Neural cell (in vitro differentiated cells): ENCODE measurements at regions not wholly inside any gene's neighbourhood (a gene's known extent, or its start where the extent isn't known, plus 50 kb on each side); places are given as distances from the start of the nearest gene placed in this dataset.

ENCODE experiments used
- H2AFZ ChIP-seq: fragments of 200-600, 300-800 bp; sonication (generic), shearing (Covaris generic); 2 replicates; pipeline ENCODE4 v1.6.0; 2014; ENCODE audit warnings: low read depth, mild to moderate bottlenecking, antibody characterized with exemption, low read length, moderate library complexity
- H3F3A ChIP-seq: fragments of 200-600 bp; shearing (Covaris generic); 2 replicates; pipeline ENCODE4 v1.6.1; 2016; ENCODE audit warnings: mild to moderate bottlenecking, moderate library complexity, mixed read lengths, antibody characterized with exemption, low read length; ENCODE audit not compliant: insufficient read depth, poor library complexity, severe bottlenecking
- H3K27ac ChIP-seq: fragments of 200-600, 300-800 bp; sonication (generic), shearing (Covaris generic); 2 replicates; pipeline ENCODE4 v1.5.1; 2014; ENCODE audit warnings: mild to moderate bottlenecking, low read length, moderate library complexity
- H3K27me3 ChIP-seq: fragments of 300-800, 200-600 bp; sonication (generic), shearing (Covaris generic); 2 replicates; pipeline ENCODE4 v1.6.0; 2014; ENCODE audit warnings: mild to moderate bottlenecking, low read depth, low read length, moderate library complexity; ENCODE audit not compliant: insufficient read depth
- H3K36me3 ChIP-seq: fragments of 300-800, 200-600 bp; sonication (generic), shearing (Covaris generic); 2 replicates; pipeline ENCODE4 v1.5.1; 2014; ENCODE audit warnings: mild to moderate bottlenecking, antibody characterized with exemption, low read length, moderate library complexity; ENCODE audit not compliant: insufficient read depth
- H3K4me2 ChIP-seq: fragments of 300-800, 200-600 bp; sonication (generic), shearing (Covaris generic); 2 replicates; pipeline ENCODE4 v1.6.0; 2014; ENCODE audit warnings: mild to moderate bottlenecking, low read length
- H3K4me3 ChIP-seq: fragments of 300-800, 200-600 bp; sonication (generic), shearing (Covaris generic); 2 replicates; pipeline ENCODE4 v1.5.1; 2014; ENCODE audit warnings: mild to moderate bottlenecking, low read length, moderate library complexity
- H3K79me2 ChIP-seq: fragments of 200-600 bp; shearing (Covaris generic); replicated peaks from 2 replicates; pipeline ENCODE4 v1.6.0; 2014; ENCODE audit warnings: mild to moderate bottlenecking, low read length, moderate library complexity; ENCODE audit not compliant: insufficient read depth
- H3K9ac ChIP-seq: fragments of 300-800, 200-600 bp; sonication (generic), shearing (Covaris generic); 2 replicates; pipeline ENCODE4 v1.6.1; 2016; ENCODE audit warnings: mild to moderate bottlenecking, low read length, mixed read lengths
- H3K9me2 ChIP-seq: fragments of 200-600 bp; shearing (Covaris generic); 2 replicates; pipeline ENCODE4 v1.6.1; 2016; ENCODE audit warnings: mild to moderate bottlenecking, low read length, mixed read lengths; ENCODE audit not compliant: insufficient read depth
- H3K9me3 ChIP-seq: fragments of 200-600, 300-800 bp; sonication (generic), shearing (Covaris generic); 2 replicates; pipeline ENCODE4 v1.6.1; 2016; ENCODE audit warnings: mild to moderate bottlenecking, mixed run types, low read length, moderate library complexity, mixed read lengths
- H4K20me1 ChIP-seq: fragments of 200-600 bp; shearing (Covaris generic); 2 replicates; pipeline ENCODE4 v1.6.1; 2016; ENCODE audit warnings: mild to moderate bottlenecking, mixed run types; ENCODE audit not compliant: insufficient read depth
- CTCF ChIP-seq: fragments of 450-650 bp; IDR thresholded peaks from 2 replicates; pipeline ENCODE4 v1.5.1; 2014; ENCODE audit warnings: antibody characterized with exemption, mild to moderate bottlenecking, moderate library complexity; ENCODE audit not compliant: poor library complexity, severe bottlenecking
- EP300 ChIP-seq: fragments of 450-650 bp; conservative IDR thresholded peaks from 2 replicates; pipeline ENCODE4 v1.6.1; 2014; ENCODE audit warnings: antibody characterized with exemption, mild to moderate bottlenecking, moderate library complexity; ENCODE audit not compliant: poor library complexity, severe bottlenecking
- EZH2 ChIP-seq: fragments of 200-600, 300-800 bp; shearing (Covaris generic), sonication (generic); IDR thresholded peaks from 2 replicates; pipeline ENCODE4 v1.6.1; 2014; ENCODE audit warnings: antibody characterized with exemption, low read length, borderline replicate concordance, mild to moderate bottlenecking; ENCODE audit not compliant: insufficient read depth, poor library complexity, severe bottlenecking
- MXI1 ChIP-seq: fragments of 450-650 bp; conservative IDR thresholded peaks from 2 replicates; pipeline ENCODE4 v1.6.1; 2014; ENCODE audit warnings: antibody characterized with exemption, mild to moderate bottlenecking; ENCODE audit not compliant: poor library complexity, severe bottlenecking
- POLR2AphosphoS5 ChIP-seq: IDR thresholded peaks from 2 replicates; pipeline ENCODE4 v1.6.1; 2012
- RAD21 ChIP-seq: fragments of 450-650 bp; conservative IDR thresholded peaks from 2 replicates; pipeline ENCODE4 v1.6.1; 2014; ENCODE audit warnings: antibody characterized with exemption, mild to moderate bottlenecking, moderate library complexity
- SMC3 ChIP-seq: fragments of 450-650 bp; conservative IDR thresholded peaks from 2 replicates; pipeline ENCODE4 v1.6.1; 2014; ENCODE audit warnings: antibody characterized with exemption, mild to moderate bottlenecking, moderate library complexity; ENCODE audit not compliant: poor library complexity
- TAF1 ChIP-seq: IDR thresholded peaks from 2 replicates; pipeline ENCODE4 v1.6.1; 2012; ENCODE audit warnings: low read depth
- TF ChIP-seq, protein P1 (sequence below): IDR thresholded peaks from 2 replicates; pipeline ENCODE4 v1.6.1; 2012; ENCODE audit warnings: borderline replicate concordance

DNA sequence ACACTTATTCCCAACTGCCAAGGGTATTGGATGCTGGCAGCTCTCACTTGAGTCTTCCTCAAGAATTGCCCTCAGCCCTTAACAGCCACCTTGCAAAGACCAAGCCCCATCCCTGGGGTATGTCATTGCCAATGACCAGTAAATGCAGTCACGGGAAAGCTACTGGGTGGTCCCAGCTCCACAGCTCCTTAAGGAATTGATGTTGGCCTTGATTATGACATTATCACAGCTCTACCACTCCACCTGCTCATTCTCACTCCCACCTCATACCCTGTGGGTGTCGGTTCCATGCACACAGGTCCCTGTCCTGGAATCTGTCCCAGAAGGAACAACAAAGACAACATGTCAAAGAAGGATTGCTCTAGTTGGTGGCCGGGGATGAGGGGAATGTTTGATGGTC, 60.5 kb upstream of the GJB5 start:
- TF ChIP-seq MXI1 (no peak), SMC3 (no peak), EP300 (no peak), POLR2AphosphoS5 (no peak), TAF1 (no peak), RAD21 (no peak), EZH2 (no peak), CTCF (no peak)
- TF ChIP-seq, protein P1, sequence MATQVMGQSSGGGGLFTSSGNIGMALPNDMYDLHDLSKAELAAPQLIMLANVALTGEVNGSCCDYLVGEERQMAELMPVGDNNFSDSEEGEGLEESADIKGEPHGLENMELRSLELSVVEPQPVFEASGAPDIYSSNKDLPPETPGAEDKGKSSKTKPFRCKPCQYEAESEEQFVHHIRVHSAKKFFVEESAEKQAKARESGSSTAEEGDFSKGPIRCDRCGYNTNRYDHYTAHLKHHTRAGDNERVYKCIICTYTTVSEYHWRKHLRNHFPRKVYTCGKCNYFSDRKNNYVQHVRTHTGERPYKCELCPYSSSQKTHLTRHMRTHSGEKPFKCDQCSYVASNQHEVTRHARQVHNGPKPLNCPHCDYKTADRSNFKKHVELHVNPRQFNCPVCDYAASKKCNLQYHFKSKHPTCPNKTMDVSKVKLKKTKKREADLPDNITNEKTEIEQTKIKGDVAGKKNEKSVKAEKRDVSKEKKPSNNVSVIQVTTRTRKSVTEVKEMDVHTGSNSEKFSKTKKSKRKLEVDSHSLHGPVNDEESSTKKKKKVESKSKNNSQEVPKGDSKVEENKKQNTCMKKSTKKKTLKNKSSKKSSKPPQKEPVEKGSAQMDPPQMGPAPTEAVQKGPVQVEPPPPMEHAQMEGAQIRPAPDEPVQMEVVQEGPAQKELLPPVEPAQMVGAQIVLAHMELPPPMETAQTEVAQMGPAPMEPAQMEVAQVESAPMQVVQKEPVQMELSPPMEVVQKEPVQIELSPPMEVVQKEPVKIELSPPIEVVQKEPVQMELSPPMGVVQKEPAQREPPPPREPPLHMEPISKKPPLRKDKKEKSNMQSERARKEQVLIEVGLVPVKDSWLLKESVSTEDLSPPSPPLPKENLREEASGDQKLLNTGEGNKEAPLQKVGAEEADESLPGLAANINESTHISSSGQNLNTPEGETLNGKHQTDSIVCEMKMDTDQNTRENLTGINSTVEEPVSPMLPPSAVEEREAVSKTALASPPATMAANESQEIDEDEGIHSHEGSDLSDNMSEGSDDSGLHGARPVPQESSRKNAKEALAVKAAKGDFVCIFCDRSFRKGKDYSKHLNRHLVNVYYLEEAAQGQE = no peak
- Histone ChIP-seq H3K36me3 (no peaks in the 10 kb centered on the region), H3K27ac (no peak overlapping the region), H3K4me2 (no peak overlapping the region), H3F3A (no peaks in the 10 kb centered on the region), H3K9ac (no peak overlapping the region), H3K79me2 (no peaks in the 10 kb centered on the region), H3K27me3 (no peaks in the 10 kb centered on the region), H3K4me3 (no peak overlapping the region), H2AFZ (no peak overlapping the region), H4K20me1 (no peaks in the 10 kb centered on the region), H3K9me2 (no peaks in the 10 kb centered on the region), H3K9me3 (no peaks in the 10 kb centered on the region)

DNA sequence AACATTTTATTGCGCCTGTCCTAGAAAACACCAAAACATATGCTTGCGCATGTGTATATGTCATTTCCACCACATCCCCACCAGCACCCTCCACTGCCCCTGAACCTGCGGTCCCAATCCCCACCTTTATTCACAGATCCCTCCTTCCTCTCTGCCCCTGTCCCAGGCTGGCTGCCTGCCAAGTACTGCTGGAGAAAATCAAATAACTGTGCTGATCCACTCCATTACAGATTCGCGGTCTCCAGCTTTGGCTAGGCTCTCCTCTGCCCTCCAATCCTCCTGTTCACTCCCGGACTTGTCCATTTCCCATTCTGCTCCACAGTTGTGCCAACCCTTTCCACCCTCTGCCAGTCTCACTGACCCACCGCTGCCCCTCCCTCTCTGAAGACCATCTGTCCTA, 59.3 kb upstream of the GJB5 start:
- Histone ChIP-seq H3K79me2 (no peaks in the 10 kb centered on the region), H3K36me3 (no peaks in the 10 kb centered on the region), H2AFZ (no peak overlapping the region), H4K20me1 (no peaks in the 10 kb centered on the region), H3K9me2 (no peaks in the 10 kb centered on the region), H3K9ac (no peak overlapping the region), H3K9me3 (no peaks in the 10 kb centered on the region), H3K4me3 (no peak overlapping the region), H3K27me3 (no peaks in the 10 kb centered on the region), H3F3A (no peaks in the 10 kb centered on the region), H3K27ac (no peak overlapping the region), H3K4me2 (no peak overlapping the region)
- TF ChIP-seq MXI1 = no peak
- no peak for TF ChIP-seq EP300
- no peak for TF ChIP-seq TAF1
- TF ChIP-seq EZH2 = no peak
- TF ChIP-seq CTCF = no peak
- TF ChIP-seq SMC3 = no peak
- no peak for TF ChIP-seq RAD21
- TF ChIP-seq, protein P1 = no peak
- no peak for TF ChIP-seq POLR2AphosphoS5
